GM18873 (cell line): ENCODE measurements at regions not wholly inside any gene's neighbourhood (a gene's known extent, or its start where the extent isn't known, plus 50 kb on each side); places are given as distances from the start of the nearest gene placed in this dataset.
"Not testable (repeated sequence)": the region's sequence is repeated elsewhere in the genome, so short reads cannot be mapped to it uniquely, and the experiment has no call there.

Source experiments
- ATAC-seq: cut with Tn5 transposase; IDR thresholded peaks from one replicate; pipeline ENCODE4 v1.9.1; 2021; ENCODE audit warnings: mild to moderate bottlenecking, moderate library complexity, moderate number of reproducible peaks; ENCODE audit not compliant: unreplicated experiment, low FRiP score

- no peak for ATAC-seq
Observed at GRCh38 chr14:86961106-86961716, 1031.8 kb downstream of the GALC start.

- ATAC-seq: no peak
Observed at GRCh38 chr14:86955771-86956354, 1037.1 kb downstream of the GALC start.

GRCh38 chr14:86954623-86955022 is 1038.4 kb downstream of the GALC start:
- ATAC-seq: no peak

- no peak for ATAC-seq
Observed at GRCh38 chr14:86946446-86946845, 1046.5 kb downstream of the GALC start.

- ATAC-seq: no peak
Observed at GRCh38 chr14:86944434-86944833, 1048.5 kb downstream of the GALC start.

- no peak for ATAC-seq
Observed at GRCh38 chr14:86943391-86944365, 1049.3 kb downstream of the GALC start.

GRCh38 chr14:86942936-86943335 is 1050.0 kb downstream of the GALC start:
- ATAC-seq: no peak

GRCh38 chr14:86940106-86940505 is 1052.9 kb downstream of the GALC start:
- no peak for ATAC-seq

- no peak for ATAC-seq
Observed at GRCh38 chr14:86938320-86938719, 1054.7 kb downstream of the GALC start.

GRCh38 chr14:86936556-86936955 is 1056.4 kb downstream of the GALC start:
- no peak for ATAC-seq

- no peak for ATAC-seq
Observed at GRCh38 chr14:86935241-86935885, 1057.6 kb downstream of the GALC start.

- ATAC-seq: no peak
Observed at GRCh38 chr14:86933958-86934595, 1058.9 kb downstream of the GALC start.

GRCh38 chr14:86933460-86933859 is 1059.5 kb downstream of the GALC start:
- ATAC-seq: no peak

- no peak for ATAC-seq
Observed at GRCh38 chr14:86915406-86915805, 1077.6 kb downstream of the GALC start.

GRCh38 chr14:86912709-86913108 is 1080.3 kb downstream of the GALC start:
- no peak for ATAC-seq

- ATAC-seq: no peak
Observed at GRCh38 chr14:86911486-86911885, 1081.5 kb downstream of the GALC start.

GRCh38 chr14:86905386-86905926 is 1087.5 kb downstream of the GALC start:
- not testable (repeated sequence) for ATAC-seq

GRCh38 chr14:86902176-86902950 is 1090.6 kb downstream of the GALC start:
- ATAC-seq: no peak
